Aorta (tissue), 5 donors: ENCODE measurements at regions not wholly inside any gene's neighbourhood (a gene's known extent, or its start where the extent isn't known, plus 50 kb on each side); places are given as distances from the start of the nearest gene placed in this dataset.
"Not testable (repeated sequence)": the region's sequence is repeated elsewhere in the genome, so short reads cannot be mapped to it uniquely, and the experiment has no call there.

Source experiments
- ATAC-seq: fragments of 200-7000 bp; cut with Tn5 transposase; one replicate; pipeline ENCODE4 v1.9.1; 2022; ENCODE audit warnings: moderate library complexity; ENCODE audit not compliant: low FRiP score
- DNase-seq, 2 donors: peaks; one replicate each; pipeline ENCODE4 v3.0.0-alpha.2; 2020
- H3K27ac ChIP-seq, 2 donors: one replicate each; pipeline ENCODE4 v1.5.1; 2013; ENCODE audit warnings: low read length in 2 of 2, mild to moderate bottlenecking in 2 of 2, moderate library complexity in 2 of 2, control low read depth in 1 of 2, inconsistent platforms in 1 of 2, low read depth in 1 of 2
- H3K27me3 ChIP-seq, 2 donors: one replicate each; pipeline ENCODE4 v1.6.1; 2013; ENCODE audit warnings: control low read depth in 1 of 2, low read length in 1 of 2, mild to moderate bottlenecking in 1 of 2, moderate library complexity in 1 of 2; ENCODE audit not compliant: insufficient read depth in 2 of 2, control insufficient read depth in 1 of 2
- H3K36me3 ChIP-seq, 2 donors: one replicate each; pipeline ENCODE4 v1.6.1; 2013; ENCODE audit warnings: control low read depth in 1 of 2, low read length in 1 of 2, mild to moderate bottlenecking in 1 of 2; ENCODE audit not compliant: insufficient read depth in 2 of 2, control insufficient read depth in 1 of 2
- H3K4me1 ChIP-seq, 2 donors: one replicate each; pipeline ENCODE4 v1.6.1; 2013; ENCODE audit warnings: low read length in 2 of 2, control low read depth in 1 of 2, mild to moderate bottlenecking in 1 of 2, moderate library complexity in 1 of 2; ENCODE audit not compliant: insufficient read depth in 2 of 2, control insufficient read depth in 1 of 2
- H3K4me3 ChIP-seq, 2 donors: one replicate each; pipeline ENCODE4 v1.5.1; 2013; ENCODE audit warnings: low read length in 2 of 2, control low read depth in 1 of 2, mild to moderate bottlenecking in 1 of 2
- H3K9me3 ChIP-seq: one replicate; pipeline ENCODE4 v1.6.1; 2013; ENCODE audit warnings: mild to moderate bottlenecking, low read length; ENCODE audit not compliant: control insufficient read depth
- WGBS, 2 donors: extraction: QIAGEN DNeasy Blood & Tissue Kit; methylation state at CpG; one replicate each; pipeline ENCODE4 v1.1.7; 2013; 5-methylcytosine and 5-hydroxymethylcytosine counted together
- intact Hi-C, 2 donors: fragments of 100-400 bp; cut with DNase I; formaldehyde crosslinking; loops; one replicate each; pipeline versions ENCODE4 v1.14.2 to v1.15.0; 2022
- donor health status: healthy with polysubstance abuse.
- donor health status: Bipolar disorder and iron deficiency.
- donor health status: DM: no; HTN: no; CAD: no.
- donor health status: DM: no; HTN: no; CAD: no.
- donor health status: DM: yes; HTN: yes; CAD: no.

GRCh38 chr3:82542556-82542955, 781.1 kb upstream of the GBE1 start:
- intact Hi-C loops, H3K9me3 ChIP-seq, H3K27ac ChIP-seq, H3K4me1 ChIP-seq, ATAC-seq, DNase-seq, H3K27me3 ChIP-seq, H3K36me3 ChIP-seq, H3K4me3 ChIP-seq: not testable (repeated sequence)
- WGBS, 2 donors, result 97 to 98% methylated on average over 2 of the region's 2 CpGs

GRCh38 chr3:82521657-82522056, 760.2 kb upstream of the GBE1 start:
- H3K9me3 ChIP-seq, result no peaks in the 10 kb centered on the region
- intact Hi-C loops, result no loop called here
- no peak for DNase-seq
- H3K27ac ChIP-seq, result no peak overlapping the region
- H3K4me3 ChIP-seq, result no peak overlapping the region
- no peaks in the 10 kb centered on the region for H3K4me1 ChIP-seq
- H3K36me3 ChIP-seq, result no peaks in the 10 kb centered on the region
- H3K27me3 ChIP-seq, result no peaks in the 10 kb centered on the region
- ATAC-seq, result no peak
- WGBS, 2 donors, result 71 to 83% methylated on average over 1 of the region's 1 CpG

- H3K9me3 ChIP-seq, result no peaks in the 10 kb centered on the region
- DNase-seq, result no peak
Observed at GRCh38 chr3:82520846-82521245, 759.4 kb upstream of the GBE1 start.

GRCh38 chr3:82509951-82510603, 748.6 kb upstream of the GBE1 start:
- no peaks in the 10 kb centered on the region for H3K36me3 ChIP-seq
- H3K4me1 ChIP-seq, result no peaks in the 10 kb centered on the region
- ATAC-seq, result peak; percentile 14
- DNase-seq, result peak; percentile 44 to 55
- no peaks in the 10 kb centered on the region for H3K9me3 ChIP-seq
- no peak overlapping the region for H3K4me3 ChIP-seq
- WGBS, 2 donors, result 77 to 79% methylated on average over 16 of the region's 16 CpGs
- no peak overlapping the region for H3K27ac ChIP-seq
- H3K27me3 ChIP-seq, result no peaks in the 10 kb centered on the region
- intact Hi-C loops, result no loop called here

More at GRCh38 chr3:82520846-82521245, 759.4 kb upstream of the GBE1 start:
- Histone ChIP-seq H3K36me3 (no peaks in the 10 kb centered on the region), H3K27me3 (no peaks in the 10 kb centered on the region), H3K27ac (no peak overlapping the region), H3K4me1 (no peaks in the 10 kb centered on the region), H3K4me3 (no peak overlapping the region)
- ATAC-seq, result no peak
- intact Hi-C loops, result no loop called here
- WGBS, 2 donors, result 62 to 70% methylated on average over 2 of the region's 2 CpGs

GRCh38 chr3:82509106-82509842, 747.8 kb upstream of the GBE1 start:
- ATAC-seq (peak; percentile 49), DNase-seq (peak in 1 of 2 donors; percentile 53)

GRCh38 chr3:82506204-82506603, 744.8 kb upstream of the GBE1 start:
- H3K4me3 ChIP-seq, result no peak overlapping the region
- no peak overlapping the region for H3K27ac ChIP-seq
- H3K27me3 ChIP-seq, result no peaks in the 10 kb centered on the region
- H3K4me1 ChIP-seq, result no peaks in the 10 kb centered on the region
- H3K36me3 ChIP-seq, result no peaks in the 10 kb centered on the region
- no peaks in the 10 kb centered on the region for H3K9me3 ChIP-seq
- DNase-seq (peak in 1 of 2 donors; percentile 70), ATAC-seq (peak; percentile 5)
- intact Hi-C loops, result no loop called here
- 87 to 90% methylated on average over 6 of the region's 6 CpGs for WGBS, 2 donors

More at GRCh38 chr3:82509106-82509842, 747.8 kb upstream of the GBE1 start:
- intact Hi-C loops, result no loop called here
- WGBS, 2 donors, result 82 to 86% methylated on average over 9 of the region's 9 CpGs
- Histone ChIP-seq H3K4me1 (no peaks in the 10 kb centered on the region), H3K9me3 (no peaks in the 10 kb centered on the region), H3K36me3 (no peaks in the 10 kb centered on the region), H3K27me3 (no peaks in the 10 kb centered on the region), H3K27ac (no peak overlapping the region), H3K4me3 (no peak overlapping the region)

- H3K4me3 ChIP-seq, result no peak overlapping the region
- no peak overlapping the region for H3K27ac ChIP-seq
- DNase-seq, result peak in 1 of 2 donors; percentile 41
- peak; percentile 16 for ATAC-seq
- H3K36me3 ChIP-seq, result no peaks in the 10 kb centered on the region
- H3K9me3 ChIP-seq, result no peaks in the 10 kb centered on the region
- H3K27me3 ChIP-seq, result no peaks in the 10 kb centered on the region
- no peaks in the 10 kb centered on the region for H3K4me1 ChIP-seq
- intact Hi-C loops, result no loop called here
- 89 to 91% methylated on average over 16 to 17 of the region's 17 CpGs for WGBS, 2 donors
Observed at GRCh38 chr3:82505079-82505756, 743.8 kb upstream of the GBE1 start.

- DNase-seq (peak in 1 of 2 donors; percentile 41), ATAC-seq (no peak)
- WGBS, 2 donors, result 90 to 92% methylated on average over 11 of the region's 11 CpGs
- intact Hi-C loops, result no loop called here
- H3K4me1 ChIP-seq, result no peaks in the 10 kb centered on the region
- H3K27ac ChIP-seq, result no peak overlapping the region
- no peaks in the 10 kb centered on the region for H3K27me3 ChIP-seq
- no peak overlapping the region for H3K4me3 ChIP-seq
- H3K36me3 ChIP-seq, result no peaks in the 10 kb centered on the region
- H3K9me3 ChIP-seq, result no peaks in the 10 kb centered on the region
Observed at GRCh38 chr3:82498186-82498585, 736.7 kb upstream of the GBE1 start.
